Peyer's patch (tissue), 4 donors: ENCODE measurements at regions not wholly inside any gene's neighbourhood (a gene's known extent, or its start where the extent isn't known, plus 50 kb on each side); places are given as distances from the start of the nearest gene placed in this dataset.

ENCODE experiments used
- POLR2A ChIP-seq, 2 donors: fragments of 450-650 bp; IDR thresholded peaks; one replicate each; pipeline ENCODE4 v1.5.1; 2017; ENCODE audit warnings: antibody characterized with exemption in 2 of 2, mild to moderate bottlenecking in 2 of 2, moderate library complexity in 2 of 2
- TF ChIP-seq, protein P1 (sequence below), 6 experiments: fragments of 450-650 bp in 4 of 6; fragments of 200-600 bp in 2 of 6; sonication (generic) in 1 of 6; IDR thresholded peaks; one replicate each; pipeline ENCODE4 v1.5.1; 2017 to 2019; ENCODE audit warnings: antibody characterized with exemption in 6 of 6, mild to moderate bottlenecking in 3 of 6, moderate library complexity in 1 of 6

GRCh38 chr6:8579372-8579771, 144.0 kb upstream of the SLC35B3 start:
- TF ChIP-seq, protein P1, sequence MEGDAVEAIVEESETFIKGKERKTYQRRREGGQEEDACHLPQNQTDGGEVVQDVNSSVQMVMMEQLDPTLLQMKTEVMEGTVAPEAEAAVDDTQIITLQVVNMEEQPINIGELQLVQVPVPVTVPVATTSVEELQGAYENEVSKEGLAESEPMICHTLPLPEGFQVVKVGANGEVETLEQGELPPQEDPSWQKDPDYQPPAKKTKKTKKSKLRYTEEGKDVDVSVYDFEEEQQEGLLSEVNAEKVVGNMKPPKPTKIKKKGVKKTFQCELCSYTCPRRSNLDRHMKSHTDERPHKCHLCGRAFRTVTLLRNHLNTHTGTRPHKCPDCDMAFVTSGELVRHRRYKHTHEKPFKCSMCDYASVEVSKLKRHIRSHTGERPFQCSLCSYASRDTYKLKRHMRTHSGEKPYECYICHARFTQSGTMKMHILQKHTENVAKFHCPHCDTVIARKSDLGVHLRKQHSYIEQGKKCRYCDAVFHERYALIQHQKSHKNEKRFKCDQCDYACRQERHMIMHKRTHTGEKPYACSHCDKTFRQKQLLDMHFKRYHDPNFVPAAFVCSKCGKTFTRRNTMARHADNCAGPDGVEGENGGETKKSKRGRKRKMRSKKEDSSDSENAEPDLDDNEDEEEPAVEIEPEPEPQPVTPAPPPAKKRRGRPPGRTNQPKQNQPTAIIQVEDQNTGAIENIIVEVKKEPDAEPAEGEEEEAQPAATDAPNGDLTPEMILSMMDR (IDR thresholded peaks at IDR 0.05), result no peak
- TF ChIP-seq POLR2A (IDR thresholded peaks at IDR 0.05), result no peak
